ENCODE measurements at regions not wholly inside any gene's neighbourhood (a gene's known extent, or its start where the extent isn't known, plus 50 kb on each side); places are given as distances from the start of the nearest gene placed in this dataset.

DNA sequence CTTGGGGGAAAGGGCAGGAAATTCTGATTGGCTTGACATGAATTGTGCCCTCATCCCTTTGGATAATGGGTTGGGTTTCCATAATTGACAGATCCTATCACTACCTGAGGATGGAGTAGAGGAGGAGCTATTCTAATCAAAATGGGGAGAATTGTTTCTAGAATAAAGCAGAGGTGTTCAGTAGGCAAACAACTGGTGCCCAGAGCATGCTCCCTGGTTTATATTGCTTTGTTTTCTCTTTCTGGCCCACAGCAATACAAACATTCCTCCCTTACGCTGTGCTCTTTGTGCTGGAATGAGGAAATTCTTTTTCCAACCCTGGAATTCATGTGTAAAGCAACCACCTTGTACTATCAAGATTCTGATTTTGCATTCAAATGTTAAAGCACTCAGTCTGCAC, 147.4 kb downstream of the RASSF9 start:
- TF ChIP-seq, protein P1, sequence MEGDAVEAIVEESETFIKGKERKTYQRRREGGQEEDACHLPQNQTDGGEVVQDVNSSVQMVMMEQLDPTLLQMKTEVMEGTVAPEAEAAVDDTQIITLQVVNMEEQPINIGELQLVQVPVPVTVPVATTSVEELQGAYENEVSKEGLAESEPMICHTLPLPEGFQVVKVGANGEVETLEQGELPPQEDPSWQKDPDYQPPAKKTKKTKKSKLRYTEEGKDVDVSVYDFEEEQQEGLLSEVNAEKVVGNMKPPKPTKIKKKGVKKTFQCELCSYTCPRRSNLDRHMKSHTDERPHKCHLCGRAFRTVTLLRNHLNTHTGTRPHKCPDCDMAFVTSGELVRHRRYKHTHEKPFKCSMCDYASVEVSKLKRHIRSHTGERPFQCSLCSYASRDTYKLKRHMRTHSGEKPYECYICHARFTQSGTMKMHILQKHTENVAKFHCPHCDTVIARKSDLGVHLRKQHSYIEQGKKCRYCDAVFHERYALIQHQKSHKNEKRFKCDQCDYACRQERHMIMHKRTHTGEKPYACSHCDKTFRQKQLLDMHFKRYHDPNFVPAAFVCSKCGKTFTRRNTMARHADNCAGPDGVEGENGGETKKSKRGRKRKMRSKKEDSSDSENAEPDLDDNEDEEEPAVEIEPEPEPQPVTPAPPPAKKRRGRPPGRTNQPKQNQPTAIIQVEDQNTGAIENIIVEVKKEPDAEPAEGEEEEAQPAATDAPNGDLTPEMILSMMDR (CRISPR knock-in tag; IDR thresholded peaks at IDR 0.05): no peak
- TF ChIP-seq ZNF83 (CRISPR knock-in tag; IDR thresholded peaks at IDR 0.05; ENCODE audit: borderline replicate concordance): no peak
- TF ChIP-seq FOXK2 (IDR thresholded peaks at IDR 0.05): no peak
- no peak for TF ChIP-seq MTA3 (CRISPR knock-in tag; IDR thresholded peaks at IDR 0.05)
- TF ChIP-seq BRCA1 (CRISPR knock-in tag; IDR thresholded peaks at IDR 0.05): no peak
- no peak for TF ChIP-seq POLR2AphosphoS5 (IDR thresholded peaks at IDR 0.05; ENCODE audit: low read depth, low read length)
- TF ChIP-seq JUND (CRISPR knock-in tag; IDR thresholded peaks at IDR 0.05): no peak
- TF ChIP-seq, protein P2, sequence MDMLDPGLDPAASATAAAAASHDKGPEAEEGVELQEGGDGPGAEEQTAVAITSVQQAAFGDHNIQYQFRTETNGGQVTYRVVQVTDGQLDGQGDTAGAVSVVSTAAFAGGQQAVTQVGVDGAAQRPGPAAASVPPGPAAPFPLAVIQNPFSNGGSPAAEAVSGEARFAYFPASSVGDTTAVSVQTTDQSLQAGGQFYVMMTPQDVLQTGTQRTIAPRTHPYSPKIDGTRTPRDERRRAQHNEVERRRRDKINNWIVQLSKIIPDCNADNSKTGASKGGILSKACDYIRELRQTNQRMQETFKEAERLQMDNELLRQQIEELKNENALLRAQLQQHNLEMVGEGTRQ (IDR thresholded peaks at IDR 0.05; ENCODE audit: low read depth, low read length): no peak
- TF ChIP-seq, protein P2 (CRISPR knock-in tag; IDR thresholded peaks at IDR 0.05; ENCODE audit: borderline replicate concordance): no peak

Measured in HepG2 (cell line).